ENCODE measurements at regions not wholly inside any gene's neighbourhood (a gene's known extent, or its start where the extent isn't known, plus 50 kb on each side); places are given as distances from the start of the nearest gene placed in this dataset.

DNA sequence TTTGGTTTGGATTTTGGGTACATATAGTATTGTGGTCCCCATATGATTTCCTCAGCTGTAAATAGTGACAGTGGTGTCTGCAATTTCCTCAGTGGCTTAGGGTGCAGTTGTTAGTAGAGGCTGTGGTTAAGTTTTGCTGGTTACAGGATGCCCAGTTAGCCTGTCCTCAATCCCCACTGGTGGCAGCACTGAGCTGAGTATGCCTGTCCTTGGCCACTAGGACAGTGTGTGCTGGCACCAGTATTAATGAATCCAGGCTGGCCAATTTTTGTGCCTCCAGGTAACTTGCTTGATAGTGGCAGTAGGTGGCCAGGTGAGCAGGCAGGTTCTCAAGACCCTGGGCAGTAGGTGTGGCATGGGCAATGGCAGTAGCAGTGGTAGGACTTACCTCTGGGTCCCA lies 973.1 kb downstream of the TMEM182 start:
- no peak for DNase-seq (ENCODE audit: low read depth)

DNA sequence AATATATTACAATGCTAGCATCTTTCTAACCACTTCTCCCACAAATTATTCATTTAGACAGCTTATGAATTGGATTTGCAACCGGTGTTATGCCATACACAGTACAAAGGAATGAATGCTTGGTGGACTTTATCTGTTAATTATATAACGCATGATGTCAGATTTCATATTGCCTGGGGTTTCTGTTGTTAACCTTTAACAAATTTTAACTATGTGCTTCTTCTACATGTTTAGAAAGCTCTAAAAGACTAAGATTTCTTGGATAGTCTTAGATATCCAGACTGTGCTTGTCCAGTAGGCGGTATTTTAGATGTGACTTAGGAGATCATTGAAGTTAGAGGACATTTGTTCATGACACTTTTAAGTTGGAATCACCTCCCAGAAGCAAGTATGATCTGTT lies 976.3 kb downstream of the TMEM182 start:
- no peak for DNase-seq (ENCODE audit: low read depth)

DNA sequence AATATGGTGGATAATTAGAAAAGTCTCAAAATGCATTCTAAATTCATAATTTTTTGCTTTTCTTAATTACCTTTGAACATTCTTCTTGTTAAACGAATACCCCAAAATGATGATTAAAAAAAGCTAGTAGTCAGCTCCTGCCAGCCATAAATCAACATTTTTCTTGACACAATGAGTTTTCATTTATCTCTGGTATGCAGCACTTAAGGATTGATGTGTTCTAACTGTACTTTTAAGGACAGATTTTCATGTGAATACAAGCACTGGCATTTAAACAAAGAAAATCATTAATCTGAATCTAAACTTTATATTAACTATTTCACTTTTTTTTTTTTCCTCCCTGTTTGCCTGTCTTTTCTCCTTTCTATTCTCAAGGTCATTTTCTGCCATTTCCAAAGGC lies 976.8 kb downstream of the TMEM182 start:
- DNase-seq (ENCODE audit: low read depth): no peak

DNA sequence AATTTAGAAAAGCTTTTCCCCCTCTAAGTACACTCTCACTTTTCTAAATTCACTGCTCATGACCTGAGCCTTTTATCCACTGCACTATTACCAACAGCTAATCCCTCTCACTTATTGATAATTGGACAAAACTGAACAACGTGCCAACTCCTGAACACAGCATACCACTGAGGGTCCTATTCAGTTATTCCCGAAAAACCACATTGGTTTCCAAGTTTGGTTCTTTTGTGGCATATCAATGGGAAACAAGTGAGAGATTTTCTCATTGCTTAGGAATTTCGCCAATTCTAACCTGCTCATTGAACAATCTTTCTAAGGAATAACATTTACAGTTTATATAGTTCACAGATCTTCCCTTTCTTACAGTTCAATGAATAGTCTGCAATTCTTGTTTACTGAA lies 977.4 kb downstream of the TMEM182 start:
- DNase-seq (ENCODE audit: low read depth): no peak

DNA sequence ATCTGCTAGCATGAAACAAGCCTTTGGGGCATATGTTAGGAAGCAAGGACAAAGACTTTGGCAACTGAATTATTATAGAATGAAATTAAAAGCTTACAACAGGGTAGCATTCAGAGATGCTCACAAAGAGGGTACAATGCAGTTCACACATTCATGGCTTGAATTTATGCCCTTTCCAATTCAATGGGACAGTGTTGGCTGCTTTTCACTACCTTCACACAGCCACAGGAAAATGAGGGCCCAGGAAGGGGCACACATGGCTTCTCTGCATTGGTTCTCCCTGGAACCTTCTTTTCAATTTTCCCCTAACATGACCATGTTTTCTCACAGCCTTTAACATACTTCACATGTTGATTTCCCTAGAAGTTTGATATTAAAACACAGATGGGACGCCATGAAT lies 978.1 kb downstream of the TMEM182 start:
- DNase-seq (ENCODE audit: low read depth): no peak

DNA sequence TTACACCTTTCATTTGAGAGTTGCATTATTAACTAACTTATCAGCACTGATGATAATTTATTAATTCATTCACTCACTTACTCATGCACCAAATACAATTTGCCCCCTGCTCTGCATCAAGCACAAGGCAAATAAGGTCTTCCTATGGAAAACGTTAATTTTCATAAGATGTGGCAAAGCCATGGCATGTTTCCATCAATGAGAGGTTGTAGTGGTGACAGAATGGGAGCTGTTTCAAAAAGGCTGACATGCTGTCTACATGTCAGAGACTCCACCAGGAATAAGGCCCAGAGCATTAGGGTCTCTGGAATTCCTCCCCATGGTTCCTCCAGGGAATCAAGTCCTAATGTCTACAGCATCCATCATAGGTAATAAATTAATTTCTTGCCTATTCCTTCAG lies 978.8 kb downstream of the TMEM182 start:
- DNase-seq (ENCODE audit: low read depth): no peak

DNA sequence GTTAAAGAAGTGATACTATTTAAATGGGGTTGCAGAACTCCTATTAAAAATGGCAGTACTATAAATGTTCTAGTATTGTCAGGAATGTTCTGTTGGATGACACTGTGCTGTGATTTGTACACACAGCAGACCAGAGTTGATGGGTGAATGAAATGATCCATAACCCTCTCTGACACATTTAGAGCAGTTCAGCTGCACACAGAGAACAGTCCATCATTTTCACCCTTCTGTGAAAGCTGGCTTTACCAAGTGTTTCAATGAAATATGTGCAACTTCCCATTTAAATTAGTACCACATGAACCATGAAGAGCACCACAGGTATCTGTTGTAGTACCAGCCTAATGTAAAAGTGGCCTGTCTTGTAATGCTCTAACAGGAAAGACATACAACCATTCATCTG lies 981.4 kb downstream of the TMEM182 start:
- no peak for DNase-seq (ENCODE audit: low read depth)

DNA sequence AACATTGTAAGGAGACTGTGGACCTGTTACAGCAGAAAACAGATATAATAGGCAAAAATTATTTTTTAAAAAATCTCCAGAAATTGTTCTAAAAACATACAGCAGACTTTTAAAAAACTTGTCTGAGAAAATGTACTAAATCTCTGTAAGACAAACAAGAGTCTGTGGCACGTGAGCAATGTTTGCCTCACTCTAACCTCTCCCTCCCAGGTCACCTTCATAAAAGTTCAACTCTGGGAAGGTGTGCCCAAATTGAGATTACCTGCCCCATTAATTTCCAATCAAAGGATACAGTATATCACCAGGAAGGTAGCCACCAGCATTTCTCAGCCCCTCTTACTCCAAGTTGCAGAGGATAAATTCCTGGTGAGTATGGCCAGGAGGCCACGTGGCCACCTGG lies 992.7 kb downstream of the TMEM182 start:
- no peak for DNase-seq (ENCODE audit: low read depth)

DNA sequence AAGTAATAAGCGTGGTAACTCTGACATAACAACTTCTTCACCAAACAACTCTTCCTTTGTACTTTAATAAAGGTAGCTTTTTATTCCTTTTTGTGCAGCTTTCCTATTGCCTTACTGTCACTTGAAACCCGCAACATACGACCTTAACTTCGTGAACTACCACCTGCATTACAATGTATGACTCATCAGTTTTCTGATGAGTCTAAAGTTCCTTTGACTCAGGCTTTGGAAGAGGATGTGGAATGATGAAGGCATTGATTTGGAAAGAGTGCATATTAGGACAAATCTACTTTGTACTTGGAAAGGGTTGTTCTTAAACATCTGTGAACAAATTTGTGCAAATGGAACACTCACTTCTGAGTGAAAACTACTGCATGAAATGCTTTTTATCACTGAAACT lies 1012.1 kb downstream of the TMEM182 start:
- peak; percentile 10 for DNase-seq (ENCODE audit: low read depth)

DNA sequence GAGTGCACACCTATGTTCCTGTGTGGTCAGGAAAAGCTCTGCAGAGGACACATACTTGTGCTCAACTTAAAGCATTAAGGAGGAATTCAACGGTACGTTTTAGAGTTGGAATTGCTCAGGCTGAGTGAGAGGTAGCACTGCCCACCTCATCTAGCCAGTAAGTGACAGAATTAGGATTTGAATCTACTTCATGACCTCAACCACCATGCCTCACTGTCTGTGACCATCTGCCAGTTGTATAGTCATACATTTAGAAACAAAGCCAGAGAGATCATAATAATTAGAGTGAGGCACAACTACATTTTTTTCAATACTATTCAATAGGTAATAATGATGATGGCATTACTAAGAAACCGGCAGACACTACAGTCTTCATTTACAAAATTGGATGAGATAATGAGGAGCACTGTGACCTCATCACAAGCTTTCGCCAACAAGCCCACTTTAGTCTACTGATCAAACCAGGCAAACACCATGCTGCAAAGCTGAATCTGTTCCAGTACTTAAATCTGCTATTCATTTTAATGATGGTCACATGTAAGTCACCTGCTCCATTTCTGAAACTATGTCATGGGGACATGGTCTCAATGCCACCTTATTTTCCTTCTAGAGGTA lies 1018.4 kb downstream of the TMEM182 start:
- DNase-seq (ENCODE audit: low read depth): no peak

DNA sequence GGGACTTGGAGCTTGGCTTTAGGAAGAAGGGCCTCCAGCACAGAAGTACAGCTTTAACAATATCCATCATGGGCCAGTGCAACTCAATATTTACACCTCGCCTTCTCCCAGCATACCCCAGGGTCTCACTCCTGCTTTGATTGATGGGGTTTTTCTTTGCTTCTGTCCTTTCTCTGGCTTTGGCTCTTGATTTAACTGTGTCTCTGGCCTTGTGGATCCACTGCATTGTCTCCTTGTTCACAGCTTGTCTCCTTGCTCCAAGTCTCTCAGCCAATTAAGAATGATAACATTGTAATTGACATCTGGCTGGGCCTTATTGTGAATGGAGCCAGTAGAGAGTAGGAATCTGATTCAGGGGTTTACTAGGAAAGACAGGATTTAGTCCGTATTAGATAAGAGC lies 1019.5 kb downstream of the TMEM182 start:
- no peak for DNase-seq (ENCODE audit: low read depth)

DNA sequence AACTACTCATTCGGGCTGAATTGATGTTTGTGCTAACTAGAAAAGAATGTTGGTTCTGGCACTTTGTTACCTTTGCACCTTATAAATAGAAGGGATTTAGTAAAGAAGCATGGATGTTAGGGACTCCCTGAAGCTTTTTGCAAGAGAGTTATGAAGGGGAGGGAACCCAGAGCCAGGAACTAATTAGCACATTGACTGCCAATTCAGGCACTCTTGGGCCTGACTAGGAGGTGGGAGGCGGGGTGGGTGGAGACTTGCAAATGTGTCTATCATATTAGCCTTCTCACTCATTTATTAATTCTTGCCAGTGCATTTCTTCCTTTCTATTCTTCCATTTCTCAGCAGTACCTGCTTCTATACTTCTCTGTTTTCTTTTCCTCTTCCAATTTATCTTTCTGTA lies 1022.4 kb downstream of the TMEM182 start:
- no peak for DNase-seq (ENCODE audit: low read depth)

DNA sequence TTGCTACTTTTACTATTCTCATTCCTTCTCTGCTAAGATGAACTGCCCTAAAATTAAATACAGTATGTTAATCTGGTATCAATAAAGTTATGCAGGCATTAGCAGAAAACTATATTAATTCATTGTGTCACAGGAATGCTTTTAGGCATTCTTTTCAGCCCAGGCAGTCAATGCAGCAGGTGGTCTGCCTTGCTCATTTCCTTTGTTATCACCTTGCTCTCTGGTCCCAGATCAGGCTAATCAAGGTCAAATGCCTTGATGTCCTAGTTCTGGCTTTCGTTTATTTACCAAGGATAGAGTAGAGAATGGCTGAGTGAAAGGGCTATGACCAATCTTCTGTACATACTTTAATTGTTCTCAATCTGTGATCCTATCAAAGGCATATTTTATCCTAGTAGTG lies 1023.6 kb downstream of the TMEM182 start:
- no peak for DNase-seq (ENCODE audit: low read depth)

DNA sequence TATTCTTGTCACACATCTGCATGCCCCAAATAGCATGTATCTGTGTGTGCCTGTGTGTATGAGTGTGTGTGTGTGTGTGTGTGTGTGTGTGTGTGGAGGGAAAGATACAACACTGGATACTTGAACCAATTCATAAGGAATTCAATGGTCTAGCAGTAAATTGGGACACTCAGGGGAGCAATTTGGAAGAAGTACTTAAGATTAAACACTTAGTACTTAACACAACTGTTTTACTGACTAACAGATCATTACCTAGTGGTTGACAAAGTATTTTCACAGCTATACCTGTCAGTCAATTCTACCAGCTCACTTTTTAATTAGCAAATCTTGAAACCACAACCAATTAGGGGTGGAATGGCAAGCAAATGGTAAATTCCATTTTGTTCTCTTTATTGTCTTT lies 1024.1 kb downstream of the TMEM182 start:
- no peak for DNase-seq (ENCODE audit: low read depth)

DNA sequence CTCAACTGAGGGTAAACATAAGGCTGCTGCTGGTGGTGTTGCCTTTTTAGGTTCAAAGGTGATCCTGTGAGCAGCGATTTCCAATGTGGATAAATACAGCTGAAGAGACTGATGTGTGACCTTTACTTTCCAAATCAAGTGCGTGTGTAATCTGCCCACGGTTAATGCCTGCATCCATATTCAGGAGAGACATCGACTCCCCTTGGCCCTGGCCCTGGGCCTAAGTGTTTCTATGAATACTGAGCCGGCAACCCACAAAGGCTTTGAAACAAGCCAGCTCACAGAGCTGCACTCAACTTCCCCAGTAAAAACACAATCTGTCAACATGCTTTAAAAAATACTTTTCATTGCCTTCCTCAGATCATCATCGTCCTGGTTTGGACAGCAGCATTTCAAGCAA lies 1026.6 kb downstream of the TMEM182 start:
- DNase-seq (ENCODE audit: low read depth): no peak

DNA sequence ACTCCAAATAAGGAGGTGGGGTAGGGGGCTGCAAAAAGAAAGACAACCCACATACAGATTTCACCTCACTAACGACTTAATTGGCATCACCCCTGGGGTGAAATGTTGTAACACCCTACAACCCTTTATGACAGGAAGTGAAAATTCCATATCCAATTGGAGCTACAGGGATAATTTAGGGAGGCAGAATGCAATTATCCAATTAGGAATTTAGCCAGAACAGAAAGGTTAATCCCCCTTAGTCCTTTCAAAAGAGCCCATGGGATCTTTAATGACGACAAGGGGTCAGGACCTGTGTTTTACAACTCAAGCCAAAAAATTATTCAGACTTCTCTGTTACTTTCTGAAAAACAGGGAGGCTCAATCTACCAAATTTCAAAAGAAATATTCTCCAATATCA lies 1027.1 kb downstream of the TMEM182 start:
- no peak for DNase-seq (ENCODE audit: low read depth)

DNA sequence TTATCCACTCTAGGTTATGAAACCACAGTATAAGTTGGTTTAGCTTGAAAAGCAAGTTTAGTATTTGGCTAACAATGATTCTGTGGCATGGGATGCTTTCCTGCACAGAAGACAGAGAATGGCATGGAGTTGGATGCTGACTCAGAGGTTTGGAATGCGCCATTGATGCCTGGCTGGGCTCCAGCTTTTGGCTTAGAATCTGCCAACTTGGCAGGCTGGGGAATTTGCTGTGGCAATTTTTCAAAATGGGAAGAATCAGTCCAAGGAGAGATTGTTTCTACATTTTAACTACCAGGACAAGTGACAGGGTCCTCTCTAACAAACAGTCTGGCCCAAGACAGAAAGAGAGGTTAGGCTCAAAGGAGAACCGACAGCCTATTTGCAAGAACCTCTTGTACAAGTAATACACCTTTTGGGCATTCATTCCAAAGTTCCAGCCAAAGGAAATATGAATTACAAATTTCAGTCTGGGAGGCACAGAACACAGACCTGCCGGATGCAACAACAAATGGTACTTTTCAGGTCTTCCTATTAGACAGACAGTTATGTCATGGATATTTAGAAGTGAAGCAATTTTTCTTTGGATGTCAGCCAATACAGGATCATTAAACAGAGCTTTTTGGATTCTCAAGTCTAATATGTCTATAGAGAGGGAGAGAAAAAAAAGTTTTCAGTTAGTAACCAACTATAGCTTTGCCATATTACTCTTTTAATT lies 1027.7 kb downstream of the TMEM182 start:
- peak; percentile 66 for DNase-seq (ENCODE audit: low read depth)

DNA sequence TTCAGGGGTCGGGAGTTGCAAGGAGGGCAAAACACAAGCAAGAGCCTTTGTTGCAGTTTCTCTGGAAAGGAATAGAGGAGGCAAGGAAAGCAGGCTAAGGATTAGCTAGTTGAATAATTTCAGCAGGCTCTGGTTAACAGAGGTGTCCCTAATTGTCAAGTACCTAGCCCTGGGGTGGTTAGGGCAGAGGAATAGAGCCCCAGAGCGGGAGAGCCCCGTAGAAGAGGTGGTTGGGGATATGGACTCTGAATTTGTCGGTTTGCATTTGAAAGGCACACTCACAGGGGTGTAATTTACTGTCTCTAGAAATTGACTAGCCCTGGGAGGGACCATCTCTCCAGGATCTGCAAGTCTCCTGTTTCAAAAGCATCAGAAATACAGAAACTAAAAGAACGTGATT lies 1030.2 kb downstream of the TMEM182 start:
- DNase-seq (ENCODE audit: low read depth): no peak

DNA sequence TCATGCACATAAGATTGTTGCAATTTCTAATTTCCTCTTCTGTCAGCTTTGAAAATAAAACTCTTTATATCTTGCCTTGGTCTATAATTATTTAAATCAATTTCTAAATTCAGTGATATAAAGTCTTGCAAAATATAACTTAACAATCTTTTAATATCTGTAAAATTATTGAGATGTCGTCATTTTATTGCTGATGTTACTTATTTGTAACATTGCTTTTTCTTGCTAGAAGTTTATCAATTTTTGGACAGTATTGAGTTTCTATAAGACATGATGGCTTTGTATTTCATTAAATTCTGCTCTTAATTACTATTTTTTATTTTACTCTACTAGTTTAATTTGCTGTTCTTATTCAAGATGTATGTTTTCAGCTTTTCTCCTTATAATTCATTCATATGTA lies 1036.5 kb downstream of the TMEM182 start:
- DNase-seq (ENCODE audit: low read depth): no peak

DNA sequence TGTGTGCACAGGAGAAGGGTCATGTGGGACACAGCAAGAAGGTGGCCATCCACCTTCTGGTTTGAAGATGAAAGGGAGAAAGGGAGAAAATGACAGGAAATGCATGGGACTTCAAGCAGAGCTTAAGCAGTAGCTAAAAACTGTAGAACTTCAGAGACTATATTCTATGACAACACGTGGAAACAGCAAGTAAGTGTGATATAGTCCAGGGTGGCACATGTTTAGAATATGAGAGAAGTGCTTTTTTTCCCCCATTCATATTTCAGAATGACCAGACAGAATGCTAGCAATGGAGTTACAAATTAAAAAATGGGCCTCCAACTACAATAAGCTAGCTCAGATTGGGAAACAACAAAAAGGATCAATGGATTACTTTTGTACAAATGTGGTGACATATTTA lies 1042.2 kb downstream of the TMEM182 start:
- DNase-seq (ENCODE audit: low read depth): no peak

DNA sequence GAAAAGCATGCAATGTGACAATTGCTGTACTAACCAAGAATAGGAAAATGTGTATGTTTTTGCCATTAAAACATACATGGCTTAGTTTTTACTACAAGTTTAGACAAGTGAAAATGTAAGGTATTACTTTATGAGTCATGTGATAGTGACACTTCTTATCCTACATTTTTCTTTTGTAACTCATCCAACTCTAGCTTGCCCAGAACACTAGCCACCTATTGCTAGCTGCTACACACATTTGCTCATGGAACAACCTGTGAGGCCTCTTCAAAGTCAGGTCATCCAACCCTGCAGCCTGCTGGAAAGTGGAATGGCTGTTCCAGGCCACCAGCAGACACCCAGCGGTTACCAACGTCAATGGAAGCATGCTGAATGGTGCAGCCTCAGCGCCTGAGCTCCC lies 1043.9 kb downstream of the TMEM182 start:
- no peak for DNase-seq (ENCODE audit: low read depth)

DNA sequence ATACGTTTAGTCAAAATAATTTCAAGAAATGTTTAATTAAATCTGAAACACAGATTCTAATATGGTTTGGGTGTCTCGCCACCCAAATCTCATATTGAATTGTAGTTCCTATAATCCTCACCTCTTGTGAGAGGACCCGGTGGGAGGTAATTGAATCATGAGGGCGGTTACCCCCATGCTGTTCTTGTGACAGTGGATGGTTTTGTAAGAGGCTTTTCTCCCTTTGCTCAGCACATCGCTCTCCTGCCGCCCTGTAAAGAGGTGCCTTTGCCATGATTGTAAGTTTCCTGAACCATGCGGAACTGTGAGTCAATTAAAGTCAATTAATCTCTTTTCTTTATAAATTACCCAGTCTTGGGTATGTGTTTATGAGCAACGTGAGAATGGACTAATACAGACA lies 1045.1 kb upstream of the POU3F3 start:
- no peak for DNase-seq (ENCODE audit: low read depth)

DNA sequence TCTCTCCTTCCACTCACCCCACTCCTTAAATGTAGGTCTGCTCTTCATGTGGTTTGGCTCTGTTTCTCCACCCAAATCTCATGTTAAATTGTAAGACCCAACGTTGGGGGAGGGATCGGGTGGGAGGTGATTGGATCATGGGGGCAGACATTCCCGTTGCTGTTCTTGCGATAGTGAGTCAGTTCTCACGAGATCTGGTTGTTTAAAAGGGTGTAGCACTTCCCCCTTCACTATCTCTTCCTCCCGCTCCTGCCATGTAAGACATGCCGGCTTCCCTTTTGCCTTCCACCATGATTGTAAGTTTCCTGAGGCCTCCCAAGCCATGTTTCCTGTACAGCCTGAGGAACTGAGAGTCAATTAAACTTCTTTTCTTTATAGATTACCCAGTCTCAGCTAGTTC lies 1044.5 kb upstream of the POU3F3 start:
- DNase-seq (ENCODE audit: low read depth): no peak

DNA sequence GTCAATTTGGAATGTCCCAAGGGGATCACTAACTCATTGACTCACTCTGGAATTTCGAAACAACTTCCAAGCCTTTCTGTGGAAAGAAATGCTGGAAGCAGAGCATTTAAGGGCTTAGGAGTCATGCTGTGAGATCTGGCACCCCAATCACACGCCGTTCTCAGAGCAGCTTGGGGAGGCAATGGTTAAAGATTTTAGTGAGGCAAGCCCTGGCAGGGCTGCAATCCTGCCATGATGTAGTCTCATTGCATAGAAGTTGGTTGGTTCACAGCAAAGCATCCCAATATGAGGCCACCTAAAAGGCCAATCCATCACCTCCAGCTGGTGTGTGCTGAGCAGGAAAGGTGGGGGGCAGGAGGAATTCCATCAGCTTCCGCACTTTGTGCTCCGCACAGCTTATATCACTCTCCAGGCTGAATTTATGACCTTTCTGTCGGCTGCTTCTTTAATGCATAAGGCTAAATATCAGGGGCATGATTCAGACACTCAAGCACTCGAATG lies 1043.9 kb upstream of the POU3F3 start:
- DNase-seq (ENCODE audit: low read depth): peak; percentile 6
